Heart right ventricle (tissue), 16 donors: ENCODE measurements at regions not wholly inside any gene's neighbourhood (a gene's known extent, or its start where the extent isn't known, plus 50 kb on each side); places are given as distances from the start of the nearest gene placed in this dataset.

Experiments used
- ATAC-seq, 8 donors: fragments of 200-7000 bp; cut with Tn5 transposase; one replicate each; pipeline ENCODE4 v1.9.1; 2020; ENCODE audit warnings: mild to moderate bottlenecking in 8 of 8, moderate library complexity in 8 of 8, moderate number of reproducible peaks in 1 of 8
- DNase-seq, 2 donors: peaks; one replicate each; pipeline ENCODE4 v3.0.0-alpha.2; 2020
- H3K27ac ChIP-seq, 10 donors: fragments of 200-600 bp; sonication (generic) in 2 of 10; one replicate each; pipeline versions ENCODE4 v1.5.0 to v1.8.0; 2020 to 2022; ENCODE audit warnings: mild to moderate bottlenecking in 3 of 10
- H3K27me3 ChIP-seq, 7 donors: fragments of 200-600 bp; one replicate each; pipeline ENCODE4 v1.8.0; 2021 to 2022; ENCODE audit warnings: mild to moderate bottlenecking in 2 of 7
- H3K36me3 ChIP-seq, 9 donors: fragments of 200-600 bp; sonication (generic) in 1 of 9; one replicate each; pipeline versions ENCODE4 v1.5.0 to v1.8.0; 2020 to 2022; ENCODE audit warnings: mild to moderate bottlenecking in 2 of 9
- H3K4me1 ChIP-seq, 9 donors: fragments of 200-600 bp; sonication (generic) in 1 of 9; one replicate each; pipeline versions ENCODE4 v1.5.0 to v1.8.0; 2020 to 2022; ENCODE audit warnings: mild to moderate bottlenecking in 4 of 9
- H3K4me3 ChIP-seq, 10 donors: fragments of 200-600 bp; sonication (generic) in 2 of 10; one replicate each; pipeline versions ENCODE4 v1.5.0 to v1.8.0; 2020 to 2022; ENCODE audit warnings: mild to moderate bottlenecking in 7 of 10, moderate library complexity in 2 of 10
- H3K9me3 ChIP-seq, 11 donors: fragments of 200-600 bp in 10 of 11; sonication (generic) in 2 of 11; one replicate each; pipeline versions ENCODE4 v1.5.0 to v1.8.0; 2013 to 2022; ENCODE audit warnings: mild to moderate bottlenecking in 2 of 11, control low read depth in 1 of 11, moderate library complexity in 1 of 11
- CTCF ChIP-seq, 9 donors: fragments of 200-600 bp; sonication (generic) in 2 of 9; IDR thresholded peaks; one replicate each; pipeline versions ENCODE4 v1.5.0 to v1.8.0; 2021 to 2022; ENCODE audit warnings: antibody characterized with exemption in 9 of 9, mild to moderate bottlenecking in 5 of 9, moderate library complexity in 1 of 9
- WGBS, 2 donors: extraction: QIAGEN DNeasy Blood & Tissue Kit; methylation state at CpG; one replicate each; pipeline ENCODE4 v1.1.7; 2013; ENCODE audit warnings: inconsistent platforms in 1 of 2; 5-methylcytosine and 5-hydroxymethylcytosine counted together
- intact Hi-C, 10 donors: fragments of 100-400 bp; cut with DNase I; formaldehyde crosslinking; loops; one replicate each; pipeline versions ENCODE4 v1.11.1 to v1.14.2; 2022
- donor health status: Arrhythmogenic right ventricular cardiomyopathy.
- donor health status: ischemic (EF 13 %, LVEDD 7.1; RV severe dilation, severe dysfunction).
- donor health status: healthy with polysubstance abuse.
- donor health status: DM: no; HTN: yes; CAD: no.
- donor health status: DM: no; HTN: no; CAD: no.
- donor health status: ischemic (EF 25% LVEDD 6.9; RV normal size, moderate dysfunction).
- donor health status: ischemic (EF 25% LVEDD 5.7; RV mildly dilated, moderate dysfunction).
- donor health status: healthy.
- donor health status: DM: yes; HTN: yes; CAD: no.
- donor health status: Ischemic cardiomyopathy.
- donor health status: ischemic (EF 35%, LVEDD 5.7; RV mildly dilated, moderate dysfunction).
- donor health status: nonischemic (EF 11% LVEDD 7.7; RV severe dilation, severe dysfunction).
- donor health status: DM: yes; HTN: yes; CAD: no.
- donor health status: PGD.
- donor health status: ischemic (EF 29% LVEDD 5.4; RV normal size, mild dysfunction).
- donor health status: nonischemic (EF 23%, LVEDD 6.1; RV moderate dilation, normal function).

- intact Hi-C loops = no loop called here
- Histone ChIP-seq H3K27me3 (peaks cover 0 to 40% (median 13%) of the 10 kb centered on the region in 7 donors), H3K27ac (no peak overlapping the region), H3K36me3 (no peaks in the 10 kb centered on the region), H3K4me3 (no peak overlapping the region), H3K4me1 (no peaks in the 10 kb centered on the region), H3K9me3 (no peaks in the 10 kb centered on the region)
- WGBS, 2 donors = 46 to 49% methylated on average over 10 of the region's 10 CpGs
- no peak for ATAC-seq
- no peak for DNase-seq
- no peak for TF ChIP-seq CTCF (IDR thresholded peaks at IDR 0.05)
These were observed 289.6 kb downstream of the PREX1 start for GRCh38 chr20:48538058-48538825.

- no peak for DNase-seq
- no peaks in the 10 kb centered on the region for H3K4me1 ChIP-seq
- no peak overlapping the region for H3K27ac ChIP-seq
- no peak overlapping the region for H3K4me3 ChIP-seq
- ATAC-seq = no peak
- no peaks in the 10 kb centered on the region for H3K9me3 ChIP-seq
- H3K27me3 ChIP-seq = peaks cover 0 to 35% (median 11%) of the 10 kb centered on the region in 7 donors
- no peak for TF ChIP-seq CTCF (IDR thresholded peaks at IDR 0.05)
- intact Hi-C loops = no loop called here
- no peaks in the 10 kb centered on the region for H3K36me3 ChIP-seq
- WGBS, 2 donors = 65 to 66% methylated on average over 2 of the region's 2 CpGs
These were observed 291.6 kb downstream of the PREX1 start for GRCh38 chr20:48536206-48536605.

- WGBS, 2 donors = 85 to 96% methylated on average over 5 of the region's 5 CpGs
- ATAC-seq = no peak
- Histone ChIP-seq H3K4me3 (no peak overlapping the region), H3K27ac (no peak overlapping the region), H3K4me1 (no peaks in the 10 kb centered on the region), H3K27me3 (peaks cover 0 to 33% (median 11%) of the 10 kb centered on the region in 7 donors), H3K36me3 (no peaks in the 10 kb centered on the region), H3K9me3 (no peaks in the 10 kb centered on the region)
- no peak for TF ChIP-seq CTCF (IDR thresholded peaks at IDR 0.05)
- no peak for DNase-seq
- intact Hi-C loops = no loop called here
These were observed 292.2 kb downstream of the PREX1 start for GRCh38 chr20:48535556-48535955.

- Histone ChIP-seq H3K27me3 (peaks cover 0 to 43% (median 11%) of the 10 kb centered on the region in 7 donors), H3K4me3 (no peak overlapping the region), H3K27ac (no peak overlapping the region), H3K4me1 (no peaks in the 10 kb centered on the region), H3K36me3 (no peaks in the 10 kb centered on the region), H3K9me3 (no peaks in the 10 kb centered on the region)
- intact Hi-C loops = no loop called here
- ATAC-seq (no peak), DNase-seq (no peak)
- 89 to 93% methylated on average over 2 of the region's 2 CpGs for WGBS, 2 donors
- TF ChIP-seq CTCF (IDR thresholded peaks at IDR 0.05) = no peak
These were observed 295.8 kb downstream of the PREX1 start for GRCh38 chr20:48532028-48532427.
